RWPE1 (cell line): ENCODE measurements at regions not wholly inside any gene's neighbourhood (a gene's known extent, or its start where the extent isn't known, plus 50 kb on each side); places are given as distances from the start of the nearest gene placed in this dataset.
A peak's percentile ranks its signal among the peaks of the same experiment; 100 is the strongest.

Source experiments
- CTCF ChIA-PET: fragments of 350-600 bp; sonication (Branson Sonifier 250); formaldehyde crosslinking; extraction: SDS; loops from one replicate; lab custom pipeline; 2021; lab: Yijun Ruan, JAX
- POLR2A ChIA-PET: fragments of 400-600 bp; formaldehyde crosslinking; extraction: SDS; loops from one replicate; lab custom pipeline; 2020; ENCODE audit warnings: antibody characterized with exemption; ENCODE audit not compliant: low non-redundant PET; lab: Yijun Ruan, JAX
- DNase-seq: peaks from one replicate; pipeline ENCODE4 v3.0.0; 2012; ENCODE audit warnings: low spot score
- H3K27ac ChIP-seq: fragments of 450-650 bp; 2 replicates; pipeline ENCODE4 v1.5.1; 2017
- TF ChIP-seq, protein P1 (sequence below): fragments of 450-650 bp; conservative IDR thresholded peaks from 2 replicates; pipeline ENCODE4 v1.5.1; 2017; ENCODE audit warnings: low read depth, mild to moderate bottlenecking

DNA sequence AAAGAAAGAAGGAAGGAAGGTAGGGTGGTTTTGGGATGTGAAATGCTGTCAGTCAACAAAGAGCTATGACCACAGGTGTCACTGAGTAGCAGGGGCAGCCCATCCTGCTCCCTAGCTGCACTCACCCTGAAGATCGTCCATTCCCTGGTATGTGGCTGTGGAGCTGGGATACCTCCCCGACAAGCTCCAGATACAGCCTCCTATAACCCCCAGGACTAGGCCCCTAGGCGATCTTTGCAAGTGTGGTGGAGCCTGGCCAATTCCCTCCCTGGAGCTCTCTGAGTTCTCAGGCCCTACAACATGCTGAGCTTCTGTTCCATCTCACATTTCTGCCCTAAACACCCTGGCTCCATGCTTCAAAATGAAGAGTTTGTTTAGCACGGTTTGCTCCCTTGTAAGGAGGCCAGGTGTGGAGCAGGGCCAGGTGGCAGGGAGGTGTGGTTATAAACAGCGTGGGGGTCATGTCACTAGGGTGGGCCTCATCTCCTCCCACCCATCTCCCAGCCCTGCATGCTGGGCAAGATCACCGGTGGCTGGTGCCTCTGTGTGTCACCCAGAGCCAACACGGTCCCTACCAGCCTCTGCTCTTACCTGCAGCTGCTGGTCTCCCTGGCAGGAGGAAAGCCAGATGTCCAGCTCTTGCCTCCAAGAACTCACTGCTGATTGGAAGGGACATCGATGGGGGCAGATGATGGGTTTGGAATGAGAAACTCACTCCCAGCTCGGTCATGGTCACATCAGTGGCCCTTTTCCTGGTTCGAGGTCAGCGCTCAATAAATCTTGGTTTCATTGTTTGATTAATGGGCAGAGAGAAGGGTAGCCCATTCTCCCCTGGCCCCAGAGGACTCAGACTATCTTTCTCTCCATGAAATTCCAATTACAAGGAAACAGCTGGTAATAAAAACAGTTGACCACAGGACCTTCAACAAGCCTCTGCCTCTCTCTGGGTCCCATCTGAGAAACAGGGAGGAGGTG is 511.0 kb upstream of the CDH5 start:
- H3K27ac ChIP-seq: no peak overlapping the region
- CTCF ChIA-PET: no interaction called here
- POLR2A ChIA-PET: no interaction called here
- DNase-seq: no peak
- TF ChIP-seq, protein P1, sequence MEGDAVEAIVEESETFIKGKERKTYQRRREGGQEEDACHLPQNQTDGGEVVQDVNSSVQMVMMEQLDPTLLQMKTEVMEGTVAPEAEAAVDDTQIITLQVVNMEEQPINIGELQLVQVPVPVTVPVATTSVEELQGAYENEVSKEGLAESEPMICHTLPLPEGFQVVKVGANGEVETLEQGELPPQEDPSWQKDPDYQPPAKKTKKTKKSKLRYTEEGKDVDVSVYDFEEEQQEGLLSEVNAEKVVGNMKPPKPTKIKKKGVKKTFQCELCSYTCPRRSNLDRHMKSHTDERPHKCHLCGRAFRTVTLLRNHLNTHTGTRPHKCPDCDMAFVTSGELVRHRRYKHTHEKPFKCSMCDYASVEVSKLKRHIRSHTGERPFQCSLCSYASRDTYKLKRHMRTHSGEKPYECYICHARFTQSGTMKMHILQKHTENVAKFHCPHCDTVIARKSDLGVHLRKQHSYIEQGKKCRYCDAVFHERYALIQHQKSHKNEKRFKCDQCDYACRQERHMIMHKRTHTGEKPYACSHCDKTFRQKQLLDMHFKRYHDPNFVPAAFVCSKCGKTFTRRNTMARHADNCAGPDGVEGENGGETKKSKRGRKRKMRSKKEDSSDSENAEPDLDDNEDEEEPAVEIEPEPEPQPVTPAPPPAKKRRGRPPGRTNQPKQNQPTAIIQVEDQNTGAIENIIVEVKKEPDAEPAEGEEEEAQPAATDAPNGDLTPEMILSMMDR: no peak

DNA sequence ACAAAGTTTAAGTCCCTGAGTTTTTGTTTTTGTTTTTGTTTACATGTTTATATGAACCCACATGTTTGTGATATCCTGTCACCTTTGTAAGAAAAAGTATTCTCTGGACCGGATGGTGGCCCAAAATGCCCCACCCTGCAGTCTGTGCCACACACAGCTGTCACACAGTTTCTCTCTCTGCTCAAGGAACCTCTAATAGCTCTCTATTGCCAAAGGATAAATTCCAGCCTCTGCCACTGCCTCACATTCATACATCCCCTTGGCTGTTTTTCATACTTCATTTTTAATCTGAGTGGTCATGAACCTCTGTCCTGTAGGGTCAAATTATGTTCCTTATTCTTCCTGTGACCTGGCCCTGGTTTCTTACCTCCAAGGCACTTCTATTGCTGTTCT is 520.3 kb upstream of the CDH5 start:
- H3K27ac ChIP-seq: no peak overlapping the region
- TF ChIP-seq, protein P1: no peak
- DNase-seq: no peak
- ChIA-PET POLR2A (no interaction called here), CTCF (no interaction called here)

DNA sequence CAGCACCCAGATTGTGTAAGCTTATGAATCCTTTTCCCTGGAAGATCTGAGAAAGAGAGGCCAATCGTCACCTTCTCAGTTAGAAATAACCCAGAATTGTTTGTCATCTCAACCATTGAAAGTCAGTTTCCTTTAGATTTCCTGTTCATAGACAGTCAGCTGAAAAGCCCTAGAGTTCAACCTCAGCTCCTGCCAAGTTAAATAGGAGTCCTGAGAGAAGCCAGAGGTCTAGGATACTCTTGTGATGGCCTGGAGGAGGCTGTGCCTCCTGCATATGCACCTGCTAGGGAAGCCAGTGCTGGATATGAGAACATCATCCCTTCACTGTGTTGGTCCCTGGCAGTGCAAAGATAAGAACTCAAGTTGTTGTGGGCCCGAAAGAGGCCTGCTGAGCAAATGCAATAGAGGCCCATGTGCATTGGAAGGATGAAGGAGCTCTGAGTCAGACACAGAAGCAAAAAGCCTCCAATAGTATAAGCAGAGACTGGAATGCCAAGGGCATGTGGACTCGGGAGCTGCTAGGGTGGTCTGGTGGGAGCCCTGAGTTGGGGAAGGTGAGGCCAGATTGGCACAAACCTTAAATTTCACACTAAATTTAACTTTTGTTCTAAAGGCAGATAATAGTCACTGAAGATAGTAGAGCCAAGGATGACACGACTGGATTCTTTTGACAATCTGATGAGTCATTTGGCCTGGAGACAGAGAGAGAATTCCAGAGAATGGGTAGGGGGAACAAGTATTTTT is 520.9 kb upstream of the CDH5 start:
- TF ChIP-seq, protein P1: no peak
- ChIA-PET POLR2A (no interaction called here), CTCF (interaction anchor here (0.8 kb wide), 1 partner anchor 94 kb away, joined by 3 read pairs; no protein-coding TSS in a partner anchor)
- H3K27ac ChIP-seq: no peak overlapping the region
- peak; percentile 46 for DNase-seq

DNA sequence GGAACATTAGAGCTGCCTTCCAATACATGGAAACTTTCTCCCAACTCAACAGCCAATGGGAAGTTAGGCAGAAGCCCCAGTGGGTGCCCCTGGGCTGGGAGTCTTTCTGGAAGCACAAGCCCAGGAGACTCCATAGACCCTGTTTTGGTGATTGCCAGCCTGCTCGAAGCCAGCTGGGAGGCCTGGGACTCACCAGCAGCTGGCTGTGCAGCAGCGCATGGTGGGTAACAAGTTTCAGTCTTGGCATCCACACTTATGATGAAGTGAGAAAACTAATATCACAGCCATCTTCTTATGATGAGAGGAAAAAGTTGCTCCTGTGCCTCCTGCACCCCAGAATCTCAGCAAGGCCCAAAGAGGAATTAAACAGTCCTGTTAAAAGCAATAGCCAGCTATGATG is 522.5 kb upstream of the CDH5 start:
- TF ChIP-seq, protein P1: no peak
- ChIA-PET POLR2A (no interaction called here), CTCF (no interaction called here)
- no peak for DNase-seq
- no peak overlapping the region for H3K27ac ChIP-seq

DNA sequence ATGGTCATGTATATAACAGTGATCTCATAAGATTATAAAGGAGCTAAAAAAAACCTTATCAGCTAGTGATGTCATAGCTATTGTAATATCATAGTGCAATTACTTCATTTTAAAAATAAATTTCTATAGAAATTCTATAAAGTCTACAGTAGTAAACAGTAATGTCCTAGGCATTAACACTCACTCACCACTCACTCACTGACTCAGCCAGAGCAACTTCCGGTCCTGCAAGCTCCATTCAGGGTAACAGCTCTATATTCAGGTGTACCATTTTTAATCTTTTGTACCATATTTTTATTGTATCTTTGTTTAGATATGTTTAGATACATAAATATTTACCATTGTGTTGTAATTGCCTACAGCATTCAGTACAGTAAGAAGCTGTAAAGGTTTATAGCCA is 524.4 kb upstream of the CDH5 start:
- ChIA-PET CTCF (no interaction called here), POLR2A (no interaction called here)
- no peak for DNase-seq

DNA sequence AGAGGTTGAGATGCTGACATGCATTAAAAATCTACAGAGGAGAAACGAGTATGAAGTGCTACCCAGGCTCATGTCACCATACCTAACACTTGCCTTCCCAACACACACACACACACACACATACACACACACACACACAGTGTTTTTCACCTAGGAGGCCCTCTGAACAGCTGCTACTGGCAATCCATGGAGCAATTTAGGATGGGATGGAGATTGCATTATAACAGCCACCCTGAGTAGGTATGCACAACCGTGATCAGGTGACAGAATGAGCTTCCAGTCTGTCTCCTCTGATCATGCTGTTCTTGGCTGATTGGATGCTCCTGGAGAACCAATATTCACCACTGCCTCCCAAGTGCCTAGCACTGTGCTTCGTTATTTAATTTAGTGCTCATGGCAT is 528.5 kb upstream of the CDH5 start:
- ChIA-PET CTCF (interaction anchor here (0.6 kb wide), 2 partner anchors 681 to 1472 kb away, joined by 3 read pairs; no protein-coding TSS in a partner anchor), POLR2A (no interaction called here)
- TF ChIP-seq, protein P1: no peak
- DNase-seq: no peak
- no peak overlapping the region for H3K27ac ChIP-seq

More for the DNA sequence above, 524.4 kb upstream of the CDH5 start:
- TF ChIP-seq, protein P1: no peak
- H3K27ac ChIP-seq: no peak overlapping the region
